GM12878 (cell line): ENCODE measurements at regions not wholly inside any gene's neighbourhood (a gene's known extent, or its start where the extent isn't known, plus 50 kb on each side); places are given as distances from the start of the nearest gene placed in this dataset.

Source experiments
- ATAC-seq: fragments of 200-7000 bp; cut with Tn5 transposase; 3 replicates; pipeline ENCODE4 v1.9.1; 2020; ENCODE audit warnings: mild to moderate bottlenecking, moderate library complexity
- BruUV-seq: library from RNA; stranded (reverse); fragments of 400-500 nt; replicated peaks from 2 replicates; lab custom pipeline; 2021; lab: Mats Ljungman, UMichigan
- CTCF ChIA-PET: fragments of 300-600 bp; sonication (Branson Sonifier 250); formaldehyde crosslinking; extraction: SDS; loops from one replicate; lab custom pipeline; 2021; ENCODE audit warnings: inconsistent platforms; lab: Yijun Ruan, JAX
- POLR2A ChIA-PET: fragments of 350-600 bp; formaldehyde crosslinking; extraction: SDS; loops from one replicate; lab custom pipeline; 2021; ENCODE audit warnings: inconsistent platforms; lab: Charles Lee
- RAD21 ChIA-PET: fragments of 300-600 bp; sonication (Branson Sonifier 250); formaldehyde crosslinking; loops from one replicate; lab custom pipeline; 2023; ENCODE audit warnings: antibody characterized with exemption; ENCODE audit not compliant: unreplicated experiment; lab: Charles Lee
- SMC1A ChIA-PET: fragments of 300-600 bp; sonication (Branson Sonifier 250); formaldehyde crosslinking; loops from one replicate; lab custom pipeline; 2023; ENCODE audit not compliant: unreplicated experiment, uncharacterized antibody; lab: Charles Lee
- DNase-seq: peaks from one replicate; pipeline ENCODE4 v3.0.0-alpha.2; 2011; ENCODE audit warnings: low read depth, low spot score
- FAIRE-seq: peaks from 3 replicates; lab custom pipeline; 2011; peaks lifted over from hg19 to GRCh38; lab: Jason Lieb, UNC
- H2AFZ ChIP-seq: 2 replicates; pipeline ENCODE4 v1.6.0; 2011; ENCODE audit warnings: low read depth, low read length, control low read depth; ENCODE audit not compliant: control insufficient read depth
- H3K27ac ChIP-seq: 2 replicates; pipeline ENCODE4 v1.5.1; 2011; ENCODE audit warnings: control low read depth; ENCODE audit not compliant: control insufficient read depth, insufficient read depth
- H3K27me3 ChIP-seq, 2 experiments: replicated peaks in 1 of 2; 2 replicates each; pipeline versions ENCODE4 v1.6.0 to v1.6.1; 2011; ENCODE audit warnings: low read length in 1 of 2; ENCODE audit not compliant: control insufficient read depth in 2 of 2, insufficient read depth in 2 of 2
- H3K36me3 ChIP-seq, 2 experiments: 2 replicates each; pipeline ENCODE4 v1.5.1; 2011; ENCODE audit warnings: low read length in 1 of 2; ENCODE audit not compliant: control insufficient read depth in 2 of 2, insufficient read depth in 2 of 2
- H3K4me1 ChIP-seq: 2 replicates; pipeline ENCODE4 v1.6.1; 2011; ENCODE audit warnings: mild to moderate bottlenecking, low read length, moderate library complexity, mixed read lengths; ENCODE audit not compliant: control insufficient read depth, insufficient read depth
- H3K4me2 ChIP-seq: 2 replicates; pipeline ENCODE4 v1.6.0; 2011; ENCODE audit warnings: control low read depth; ENCODE audit not compliant: control insufficient read depth, insufficient read depth
- H3K4me3 ChIP-seq: fragments of 200-600 bp; sonication (generic); 2 replicates; pipeline ENCODE4 v1.5.1; 2016
- H3K79me2 ChIP-seq: 2 replicates; pipeline ENCODE4 v1.6.0; 2011; ENCODE audit warnings: low read length; ENCODE audit not compliant: control insufficient read depth, insufficient read depth
- H3K9ac ChIP-seq: 2 replicates; pipeline ENCODE4 v1.8.0; 2011; ENCODE audit warnings: low read length, control low read depth, mixed read lengths; ENCODE audit not compliant: control insufficient read depth, insufficient read depth
- H3K9me3 ChIP-seq: replicated peaks from 3 replicates; pipeline ENCODE4 v1.5.1; 2011; ENCODE audit warnings: mild to moderate bottlenecking, low read length; ENCODE audit not compliant: control insufficient read depth, insufficient read depth
- H4K20me1 ChIP-seq: 2 replicates; pipeline ENCODE4 v1.6.0; 2011; ENCODE audit not compliant: control insufficient read depth, insufficient read depth
- CEBPB ChIP-seq, 2 experiments: fragments of 150-350 bp in 1 of 2; IDR thresholded peaks; 2 replicates each; pipeline ENCODE4 v1.6.1; 2012 to 2014; ENCODE audit warnings: low read depth in 2 of 2, low read length in 2 of 2, borderline replicate concordance in 1 of 2, inconsistent platforms in 1 of 2
- CREM ChIP-seq: IDR thresholded peaks from 2 replicates; pipeline ENCODE4 v1.6.1; 2014; ENCODE audit warnings: antibody characterized with exemption, low read depth
- GATAD2B ChIP-seq: fragments of 450-650 bp; conservative IDR thresholded peaks from 2 replicates; pipeline ENCODE4 v1.6.1; 2017; ENCODE audit warnings: low read depth, mild to moderate bottlenecking, moderate library complexity
- JUNB ChIP-seq: IDR thresholded peaks from 2 replicates; pipeline ENCODE4 v1.6.1; 2016; ENCODE audit warnings: antibody characterized with exemption, mild to moderate bottlenecking
- MYB ChIP-seq: fragments of 150-350 bp; IDR thresholded peaks from 2 replicates; pipeline ENCODE4 v1.6.1; 2014; ENCODE audit warnings: mild to moderate bottlenecking, low read depth, low read length, borderline replicate concordance
- SMAD5 ChIP-seq: IDR thresholded peaks from 2 replicates; pipeline ENCODE4 v1.6.1; 2016; ENCODE audit warnings: antibody characterized with exemption, low read depth
- SREBF2 ChIP-seq: IDR thresholded peaks from 2 replicates; pipeline ENCODE4 v1.6.1; 2012; ENCODE audit warnings: mild to moderate bottlenecking, low read length
- TARDBP ChIP-seq: IDR thresholded peaks from 2 replicates; pipeline ENCODE4 v1.6.1; 2016; ENCODE audit warnings: borderline replicate concordance
- TCF3 ChIP-seq: IDR thresholded peaks from 2 replicates; pipeline ENCODE4 v1.6.1; 2012; ENCODE audit warnings: low read depth, mild to moderate bottlenecking, low read length, borderline replicate concordance; ENCODE audit not compliant: insufficient read depth
- ZNF24 ChIP-seq: fragments of 450-650 bp; IDR thresholded peaks from 2 replicates; pipeline ENCODE4 v1.6.1; 2017; ENCODE audit warnings: antibody characterized with exemption, mild to moderate bottlenecking
- in situ Hi-C: fragments of 300-500 bp; cut with MboI; formaldehyde crosslinking; loops from 9 replicates; pipeline ENCODE4 v1.14.3; 2018; ENCODE audit warnings: mixed read lengths
- intact Hi-C: fragments of 100-400 bp; cut with micrococcal nuclease; formaldehyde crosslinking; loops from one replicate; pipeline ENCODE4 v1.14.2; 2022; ENCODE audit not compliant: unreplicated experiment
- TF ChIP-seq, protein P1 (sequence below): IDR thresholded peaks from 2 replicates; pipeline ENCODE4 v1.6.1; 2012; ENCODE audit warnings: low read depth, low read length, improper control_type of control experiment
- TF ChIP-seq, protein P2 (sequence below): fragments of 450-650 bp; IDR thresholded peaks from 2 replicates; pipeline ENCODE4 v1.6.1; 2016; ENCODE audit warnings: mild to moderate bottlenecking
- TF ChIP-seq, protein P3 (sequence below): fragments of 450-650 bp; formaldehyde crosslinking; IDR thresholded peaks from 2 replicates; pipeline ENCODE4 v1.5.0; 2022; ENCODE audit warnings: mild to moderate bottlenecking, missing genetic modification characterization
- TF ChIP-seq, protein P4 (sequence below): IDR thresholded peaks from 2 replicates; pipeline ENCODE4 v1.6.1; 2012; ENCODE audit warnings: mild to moderate bottlenecking, low read depth, low read length

DNA sequence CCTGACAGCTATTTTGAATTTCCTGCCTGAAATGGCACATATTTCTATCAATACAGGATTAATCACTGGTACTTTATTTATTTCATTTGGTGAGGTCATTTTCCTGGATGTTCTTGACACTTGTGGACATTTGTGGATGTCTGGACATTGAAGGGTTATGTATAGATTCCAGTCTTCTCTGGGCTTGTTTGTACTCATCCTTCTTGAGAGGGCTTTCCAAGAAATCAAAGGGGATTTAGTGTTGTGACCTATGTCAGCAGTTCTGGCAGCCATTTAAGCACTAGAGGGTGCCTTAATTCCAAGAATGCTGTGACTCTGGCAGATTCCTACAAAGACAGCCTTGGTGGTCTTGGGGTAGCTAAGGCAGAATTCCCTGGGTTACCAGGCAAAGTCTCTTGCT is 259.7 kb downstream of the CSNK1G3 start:
- RAD21 ChIA-PET, result no interaction called here
- Histone ChIP-seq H3K27ac (no peak overlapping the region), H3K36me3 (no peaks in the 10 kb centered on the region), H3K4me2 (no peak overlapping the region), H4K20me1 (no peaks in the 10 kb centered on the region), H3K4me3 (no peak overlapping the region), H3K79me2 (no peaks in the 10 kb centered on the region), H3K9ac (no peak overlapping the region), H3K4me1 (no peaks in the 10 kb centered on the region), H2AFZ (no peak overlapping the region), H3K27me3 (no peaks in the 10 kb centered on the region), H3K9me3 (no peaks in the 10 kb centered on the region)
- intact Hi-C loops (no loop called here), in situ Hi-C loops (no loop called here)
- FAIRE-seq (no peak), DNase-seq (no peak), ATAC-seq (no peak)
- CTCF ChIA-PET, result interaction anchor here (1.0 kb wide), 1 partner anchor 30 kb away, joined by 3 read pairs; no protein-coding TSS in a partner anchor
- SMC1A ChIA-PET, result no interaction called here
- POLR2A ChIA-PET, result no interaction called here
- BruUV-seq, result no TSS peak
- no peak for TF ChIP-seq SREBF2
- TF ChIP-seq SMAD5, result no peak
- TF ChIP-seq, protein P1, sequence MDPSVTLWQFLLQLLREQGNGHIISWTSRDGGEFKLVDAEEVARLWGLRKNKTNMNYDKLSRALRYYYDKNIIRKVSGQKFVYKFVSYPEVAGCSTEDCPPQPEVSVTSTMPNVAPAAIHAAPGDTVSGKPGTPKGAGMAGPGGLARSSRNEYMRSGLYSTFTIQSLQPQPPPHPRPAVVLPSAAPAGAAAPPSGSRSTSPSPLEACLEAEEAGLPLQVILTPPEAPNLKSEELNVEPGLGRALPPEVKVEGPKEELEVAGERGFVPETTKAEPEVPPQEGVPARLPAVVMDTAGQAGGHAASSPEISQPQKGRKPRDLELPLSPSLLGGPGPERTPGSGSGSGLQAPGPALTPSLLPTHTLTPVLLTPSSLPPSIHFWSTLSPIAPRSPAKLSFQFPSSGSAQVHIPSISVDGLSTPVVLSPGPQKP, result no peak
- no peak for TF ChIP-seq GATAD2B
- TF ChIP-seq JUNB, result no peak
- TF ChIP-seq TCF3, result no peak
- TF ChIP-seq, protein P2, sequence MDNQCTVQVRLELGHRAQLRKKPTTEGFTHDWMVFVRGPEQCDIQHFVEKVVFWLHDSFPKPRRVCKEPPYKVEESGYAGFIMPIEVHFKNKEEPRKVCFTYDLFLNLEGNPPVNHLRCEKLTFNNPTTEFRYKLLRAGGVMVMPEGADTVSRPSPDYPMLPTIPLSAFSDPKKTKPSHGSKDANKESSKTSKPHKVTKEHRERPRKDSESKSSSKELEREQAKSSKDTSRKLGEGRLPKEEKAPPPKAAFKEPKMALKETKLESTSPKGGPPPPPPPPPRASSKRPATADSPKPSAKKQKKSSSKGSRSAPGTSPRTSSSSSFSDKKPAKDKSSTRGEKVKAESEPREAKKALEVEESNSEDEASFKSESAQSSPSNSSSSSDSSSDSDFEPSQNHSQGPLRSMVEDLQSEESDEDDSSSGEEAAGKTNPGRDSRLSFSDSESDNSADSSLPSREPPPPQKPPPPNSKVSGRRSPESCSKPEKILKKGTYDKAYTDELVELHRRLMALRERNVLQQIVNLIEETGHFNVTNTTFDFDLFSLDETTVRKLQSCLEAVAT, result no peak
- no peak for TF ChIP-seq CREM
- TF ChIP-seq, protein P3, sequence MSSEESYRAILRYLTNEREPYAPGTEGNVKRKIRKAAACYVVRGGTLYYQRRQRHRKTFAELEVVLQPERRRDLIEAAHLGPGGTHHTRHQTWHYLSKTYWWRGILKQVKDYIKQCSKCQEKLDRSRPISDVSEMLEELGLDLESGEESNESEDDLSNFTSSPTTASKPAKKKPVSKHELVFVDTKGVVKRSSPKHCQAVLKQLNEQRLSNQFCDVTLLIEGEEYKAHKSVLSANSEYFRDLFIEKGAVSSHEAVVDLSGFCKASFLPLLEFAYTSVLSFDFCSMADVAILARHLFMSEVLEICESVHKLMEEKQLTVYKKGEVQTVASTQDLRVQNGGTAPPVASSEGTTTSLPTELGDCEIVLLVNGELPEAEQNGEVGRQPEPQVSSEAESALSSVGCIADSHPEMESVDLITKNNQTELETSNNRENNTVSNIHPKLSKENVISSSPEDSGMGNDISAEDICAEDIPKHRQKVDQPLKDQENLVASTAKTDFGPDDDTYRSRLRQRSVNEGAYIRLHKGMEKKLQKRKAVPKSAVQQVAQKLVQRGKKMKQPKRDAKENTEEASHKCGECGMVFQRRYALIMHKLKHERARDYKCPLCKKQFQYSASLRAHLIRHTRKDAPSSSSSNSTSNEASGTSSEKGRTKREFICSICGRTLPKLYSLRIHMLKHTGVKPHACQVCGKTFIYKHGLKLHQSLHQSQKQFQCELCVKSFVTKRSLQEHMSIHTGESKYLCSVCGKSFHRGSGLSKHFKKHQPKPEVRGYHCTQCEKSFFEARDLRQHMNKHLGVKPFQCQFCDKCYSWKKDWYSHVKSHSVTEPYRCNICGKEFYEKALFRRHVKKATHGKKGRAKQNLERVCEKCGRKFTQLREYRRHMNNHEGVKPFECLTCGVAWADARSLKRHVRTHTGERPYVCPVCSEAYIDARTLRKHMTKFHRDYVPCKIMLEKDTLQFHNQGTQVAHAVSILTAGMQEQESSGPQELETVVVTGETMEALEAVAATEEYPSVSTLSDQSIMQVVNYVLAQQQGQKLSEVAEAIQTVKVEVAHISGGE (CRISPR knock-in tag), result no peak
- no peak for TF ChIP-seq CEBPB (IDR thresholded peaks at IDR 0.05; ENCODE audit: borderline replicate concordance in 1 of 2, low read depth in 2 of 2, low read length in 2 of 2)
- no peak for TF ChIP-seq MYB
- TF ChIP-seq TARDBP, result no peak
- TF ChIP-seq, protein P4, sequence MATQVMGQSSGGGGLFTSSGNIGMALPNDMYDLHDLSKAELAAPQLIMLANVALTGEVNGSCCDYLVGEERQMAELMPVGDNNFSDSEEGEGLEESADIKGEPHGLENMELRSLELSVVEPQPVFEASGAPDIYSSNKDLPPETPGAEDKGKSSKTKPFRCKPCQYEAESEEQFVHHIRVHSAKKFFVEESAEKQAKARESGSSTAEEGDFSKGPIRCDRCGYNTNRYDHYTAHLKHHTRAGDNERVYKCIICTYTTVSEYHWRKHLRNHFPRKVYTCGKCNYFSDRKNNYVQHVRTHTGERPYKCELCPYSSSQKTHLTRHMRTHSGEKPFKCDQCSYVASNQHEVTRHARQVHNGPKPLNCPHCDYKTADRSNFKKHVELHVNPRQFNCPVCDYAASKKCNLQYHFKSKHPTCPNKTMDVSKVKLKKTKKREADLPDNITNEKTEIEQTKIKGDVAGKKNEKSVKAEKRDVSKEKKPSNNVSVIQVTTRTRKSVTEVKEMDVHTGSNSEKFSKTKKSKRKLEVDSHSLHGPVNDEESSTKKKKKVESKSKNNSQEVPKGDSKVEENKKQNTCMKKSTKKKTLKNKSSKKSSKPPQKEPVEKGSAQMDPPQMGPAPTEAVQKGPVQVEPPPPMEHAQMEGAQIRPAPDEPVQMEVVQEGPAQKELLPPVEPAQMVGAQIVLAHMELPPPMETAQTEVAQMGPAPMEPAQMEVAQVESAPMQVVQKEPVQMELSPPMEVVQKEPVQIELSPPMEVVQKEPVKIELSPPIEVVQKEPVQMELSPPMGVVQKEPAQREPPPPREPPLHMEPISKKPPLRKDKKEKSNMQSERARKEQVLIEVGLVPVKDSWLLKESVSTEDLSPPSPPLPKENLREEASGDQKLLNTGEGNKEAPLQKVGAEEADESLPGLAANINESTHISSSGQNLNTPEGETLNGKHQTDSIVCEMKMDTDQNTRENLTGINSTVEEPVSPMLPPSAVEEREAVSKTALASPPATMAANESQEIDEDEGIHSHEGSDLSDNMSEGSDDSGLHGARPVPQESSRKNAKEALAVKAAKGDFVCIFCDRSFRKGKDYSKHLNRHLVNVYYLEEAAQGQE, result no peak
- TF ChIP-seq ZNF24, result no peak
